Peyer's patch (tissue), 4 donors: ENCODE measurements at regions not wholly inside any gene's neighbourhood (a gene's known extent, or its start where the extent isn't known, plus 50 kb on each side); places are given as distances from the start of the nearest gene placed in this dataset.

Experiments
- DNase-seq, 3 donors: peaks; one replicate each; pipeline ENCODE4 v3.0.0-alpha.2; 2017 to 2019
- H3K27ac ChIP-seq, 4 donors: fragments of 200-600 bp; sonication (generic); one replicate each; pipeline ENCODE4 v1.5.1; 2016 to 2019
- H3K27me3 ChIP-seq, 2 donors: fragments of 200-600 bp; sonication (generic); one replicate each; pipeline ENCODE4 v1.5.1; 2019
- H3K36me3 ChIP-seq, 3 donors: fragments of 200-600 bp; sonication (generic); one replicate each; pipeline ENCODE4 v1.5.1; 2016 to 2019
- H3K4me1 ChIP-seq, 4 donors: fragments of 200-600 bp; sonication (generic); one replicate each; pipeline ENCODE4 v1.5.1; 2016 to 2019
- H3K4me3 ChIP-seq, 4 donors: fragments of 200-600 bp; sonication (generic); 1 replicate in 3 of 4; 2 replicates in 1 of 4; pipeline ENCODE4 v1.5.1; 2016 to 2019; ENCODE audit warnings: mild to moderate bottlenecking in 1 of 4
- H3K9me3 ChIP-seq, 4 donors: fragments of 200-600 bp; sonication (generic); one replicate each; pipeline ENCODE4 v1.5.1; 2016 to 2019; ENCODE audit warnings: mild to moderate bottlenecking in 1 of 4
- POLR2A ChIP-seq, 2 donors: fragments of 450-650 bp; IDR thresholded peaks; one replicate each; pipeline ENCODE4 v1.5.1; 2017; ENCODE audit warnings: antibody characterized with exemption in 2 of 2, mild to moderate bottlenecking in 2 of 2, moderate library complexity in 2 of 2
- TF ChIP-seq, protein P1 (sequence below), 6 experiments: fragments of 450-650 bp in 4 of 6; fragments of 200-600 bp in 2 of 6; sonication (generic) in 1 of 6; IDR thresholded peaks; one replicate each; pipeline ENCODE4 v1.5.1; 2017 to 2019; ENCODE audit warnings: antibody characterized with exemption in 6 of 6, mild to moderate bottlenecking in 3 of 6, moderate library complexity in 1 of 6

- Histone ChIP-seq H3K4me3 (no peak overlapping the region), H3K27me3 (no peaks in the 10 kb centered on the region), H3K4me1 (no peaks in the 10 kb centered on the region), H3K27ac (no peak overlapping the region), H3K36me3 (no peaks in the 10 kb centered on the region), H3K9me3 (no peaks in the 10 kb centered on the region)
- DNase-seq, result no peak
- TF ChIP-seq, protein P1, sequence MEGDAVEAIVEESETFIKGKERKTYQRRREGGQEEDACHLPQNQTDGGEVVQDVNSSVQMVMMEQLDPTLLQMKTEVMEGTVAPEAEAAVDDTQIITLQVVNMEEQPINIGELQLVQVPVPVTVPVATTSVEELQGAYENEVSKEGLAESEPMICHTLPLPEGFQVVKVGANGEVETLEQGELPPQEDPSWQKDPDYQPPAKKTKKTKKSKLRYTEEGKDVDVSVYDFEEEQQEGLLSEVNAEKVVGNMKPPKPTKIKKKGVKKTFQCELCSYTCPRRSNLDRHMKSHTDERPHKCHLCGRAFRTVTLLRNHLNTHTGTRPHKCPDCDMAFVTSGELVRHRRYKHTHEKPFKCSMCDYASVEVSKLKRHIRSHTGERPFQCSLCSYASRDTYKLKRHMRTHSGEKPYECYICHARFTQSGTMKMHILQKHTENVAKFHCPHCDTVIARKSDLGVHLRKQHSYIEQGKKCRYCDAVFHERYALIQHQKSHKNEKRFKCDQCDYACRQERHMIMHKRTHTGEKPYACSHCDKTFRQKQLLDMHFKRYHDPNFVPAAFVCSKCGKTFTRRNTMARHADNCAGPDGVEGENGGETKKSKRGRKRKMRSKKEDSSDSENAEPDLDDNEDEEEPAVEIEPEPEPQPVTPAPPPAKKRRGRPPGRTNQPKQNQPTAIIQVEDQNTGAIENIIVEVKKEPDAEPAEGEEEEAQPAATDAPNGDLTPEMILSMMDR (IDR thresholded peaks at IDR 0.05), result no peak
- TF ChIP-seq POLR2A (IDR thresholded peaks at IDR 0.05), result no peak
These were observed 107.0 kb upstream of the EYS start for GRCh38 chr6:65814071-65814470.

DNA sequence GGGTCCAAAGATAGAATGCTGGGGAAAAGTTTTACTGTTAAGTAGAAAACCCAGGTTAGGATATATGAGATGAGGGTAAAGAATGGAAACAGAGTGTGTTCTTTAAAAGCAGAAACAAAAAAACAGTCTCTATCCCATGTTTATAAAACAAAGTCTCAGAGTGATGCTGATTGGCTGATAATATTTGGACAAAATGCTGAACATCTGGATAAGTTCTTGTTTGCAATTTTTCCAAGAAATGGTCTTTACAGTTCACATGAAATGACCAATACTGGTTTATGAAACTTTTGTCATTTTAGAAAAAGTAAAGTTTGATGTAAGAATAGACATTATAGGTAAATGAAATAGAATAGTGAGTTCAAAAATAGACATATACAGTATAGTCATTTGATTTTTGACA, 96.2 kb upstream of the EYS start:
- no peak for TF ChIP-seq POLR2A (IDR thresholded peaks at IDR 0.05)
- TF ChIP-seq, protein P1 (IDR thresholded peaks at IDR 0.05), result no peak
- Histone ChIP-seq H3K4me3 (no peak overlapping the region), H3K4me1 (no peaks in the 10 kb centered on the region), H3K27ac (no peak overlapping the region), H3K27me3 (no peaks in the 10 kb centered on the region), H3K36me3 (no peaks in the 10 kb centered on the region), H3K9me3 (no peaks in the 10 kb centered on the region)
- DNase-seq, result no peak

GRCh38 chr6:65799389-65799788, 92.4 kb upstream of the EYS start:
- Histone ChIP-seq H3K9me3 (no peaks in the 10 kb centered on the region), H3K4me1 (no peaks in the 10 kb centered on the region), H3K27me3 (no peaks in the 10 kb centered on the region), H3K27ac (no peak overlapping the region), H3K4me3 (no peak overlapping the region), H3K36me3 (no peaks in the 10 kb centered on the region)
- DNase-seq, result no peak
- TF ChIP-seq, protein P1 (IDR thresholded peaks at IDR 0.05), result no peak
- no peak for TF ChIP-seq POLR2A (IDR thresholded peaks at IDR 0.05)

GRCh38 chr6:65798280-65799014, 91.4 kb upstream of the EYS start:
- H3K4me3 ChIP-seq, result no peak overlapping the region
- no peak overlapping the region for H3K27ac ChIP-seq
- no peaks in the 10 kb centered on the region for H3K27me3 ChIP-seq
- H3K36me3 ChIP-seq, result no peaks in the 10 kb centered on the region
- no peaks in the 10 kb centered on the region for H3K9me3 ChIP-seq
- TF ChIP-seq, protein P1 (IDR thresholded peaks at IDR 0.05), result no peak
- TF ChIP-seq POLR2A (IDR thresholded peaks at IDR 0.05), result no peak
- DNase-seq, result no peak
- H3K4me1 ChIP-seq, result no peaks in the 10 kb centered on the region

DNA sequence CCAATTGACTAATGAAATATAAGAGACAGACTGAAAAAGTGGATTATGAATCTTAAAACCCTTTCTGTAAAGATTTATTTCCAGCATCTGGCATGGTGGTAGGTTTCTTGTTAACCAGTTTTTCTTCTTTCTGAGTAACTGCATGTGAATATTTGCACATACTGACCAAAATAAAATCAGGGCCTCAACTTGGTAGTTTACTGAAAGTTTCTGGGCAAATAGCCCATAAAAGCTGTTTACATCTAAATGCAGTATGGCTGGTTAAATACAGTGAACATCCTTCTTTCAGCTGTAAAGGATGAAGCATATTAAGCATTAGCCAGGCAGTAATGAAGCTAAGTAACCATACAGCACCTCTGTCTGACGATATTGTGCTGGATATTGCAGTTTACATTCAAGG, 83.6 kb upstream of the EYS start:
- no peaks in the 10 kb centered on the region for H3K4me1 ChIP-seq
- no peak for DNase-seq
- no peaks in the 10 kb centered on the region for H3K36me3 ChIP-seq
- H3K27me3 ChIP-seq, result no peaks in the 10 kb centered on the region
- H3K27ac ChIP-seq, result no peak overlapping the region
- TF ChIP-seq POLR2A (IDR thresholded peaks at IDR 0.05), result no peak
- TF ChIP-seq, protein P1 (IDR thresholded peaks at IDR 0.05), result no peak
- H3K9me3 ChIP-seq, result no peaks in the 10 kb centered on the region
- H3K4me3 ChIP-seq, result no peak overlapping the region

DNA sequence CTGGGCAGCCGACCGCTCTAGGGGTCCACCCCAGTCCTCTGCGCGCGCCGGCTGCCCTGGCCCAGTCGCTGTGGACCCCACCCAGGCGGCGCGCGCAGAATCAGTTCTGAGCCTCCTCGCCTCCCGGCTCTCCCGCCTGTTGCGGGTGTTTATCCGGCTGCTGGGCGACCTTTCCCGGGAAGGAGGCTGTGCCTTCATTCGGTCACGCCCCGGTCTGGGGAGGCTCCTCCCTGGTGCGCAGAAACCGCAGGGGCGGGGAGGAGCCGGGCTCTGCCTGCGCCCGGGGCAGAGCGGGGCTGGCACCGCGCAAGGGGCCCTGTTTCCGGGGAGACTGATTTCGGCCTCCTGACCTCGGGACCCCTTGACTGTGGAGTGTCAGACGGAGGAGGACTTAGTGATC, 80.8 kb upstream of the EYS start:
- H3K36me3 ChIP-seq, result no peaks in the 10 kb centered on the region
- H3K4me1 ChIP-seq, result no peaks in the 10 kb centered on the region
- H3K9me3 ChIP-seq, result no peaks in the 10 kb centered on the region
- H3K27me3 ChIP-seq, result no peaks in the 10 kb centered on the region
- TF ChIP-seq, protein P1 (IDR thresholded peaks at IDR 0.05), result no peak
- no peak for TF ChIP-seq POLR2A (IDR thresholded peaks at IDR 0.05)
- no peak for DNase-seq
- H3K27ac ChIP-seq, result no peak overlapping the region
- H3K4me3 ChIP-seq, result no peak overlapping the region
